ENCODE measurements at regions not wholly inside any gene's neighbourhood (a gene's known extent, or its start where the extent isn't known, plus 50 kb on each side); places are given as distances from the start of the nearest gene placed in this dataset.

- TF ChIP-seq CTCF (IDR thresholded peaks at IDR 0.05; ENCODE audit: insufficient read depth, low read length, poor library complexity, severe bottlenecking) (no peak), EZH2phosphoT487 (conservative IDR thresholded peaks at IDR 0.05; ENCODE audit: low read length) (no peak)
These were observed 197.1 kb downstream of the GLUD2 start for GRCh38 chrX:121244511-121244910.
